ENCODE measurements at regions not wholly inside any gene's neighbourhood (a gene's known extent, or its start where the extent isn't known, plus 50 kb on each side); places are given as distances from the start of the nearest gene placed in this dataset.

- POLR2A ChIA-PET: no interaction called here
- CTCF ChIA-PET: no interaction called here
Measured at GRCh38 chr5:56450766-56451165, 217.6 kb upstream of the ANKRD55 start.

- CTCF ChIA-PET: no interaction called here
Measured at GRCh38 chr5:56449071-56449640, 216.0 kb upstream of the ANKRD55 start.

DNA sequence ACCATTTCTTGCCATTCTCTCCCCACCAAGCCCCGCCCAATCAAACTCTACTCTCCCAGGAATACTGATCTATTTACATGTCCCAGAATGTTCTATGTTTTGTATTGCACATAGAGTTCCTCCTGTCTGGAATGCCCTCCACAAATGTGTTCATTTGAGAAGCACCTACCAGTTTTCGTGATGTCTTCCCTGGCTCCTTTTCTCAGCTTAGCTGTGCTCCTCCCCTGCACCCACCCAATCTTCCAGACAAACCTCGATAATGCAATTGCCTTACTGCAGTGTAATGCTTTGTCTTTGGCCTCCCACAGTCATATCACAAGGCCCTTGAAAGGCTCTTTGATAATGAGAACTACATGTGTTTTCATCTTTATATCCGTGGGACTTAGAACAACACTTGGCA is 214.5 kb upstream of the ANKRD55 start:
- CTCF ChIA-PET: no interaction called here
- POLR2A ChIA-PET: no interaction called here

More at GRCh38 chr5:56449071-56449640, 216.0 kb upstream of the ANKRD55 start:
- POLR2A ChIA-PET: no interaction called here

DNA sequence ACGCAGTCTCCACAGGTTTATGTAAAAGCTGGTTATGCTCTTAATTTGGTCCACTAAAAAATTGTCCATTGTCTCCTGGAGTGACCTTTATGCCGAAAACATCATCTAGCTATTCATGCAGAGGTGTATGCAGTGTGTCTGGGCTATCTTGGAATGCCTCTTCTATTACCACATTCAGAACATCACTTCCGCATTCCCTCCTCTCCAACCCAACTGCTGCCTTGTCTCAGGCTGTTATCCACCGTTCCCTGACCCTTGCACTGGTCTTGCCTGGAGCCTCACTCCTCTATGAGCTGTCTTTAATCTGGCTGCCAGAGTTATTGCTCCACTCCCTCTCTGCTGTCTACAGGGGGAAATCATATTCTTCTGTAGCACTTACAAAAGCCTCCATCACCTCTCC is 214.1 kb upstream of the ANKRD55 start:
- CTCF ChIA-PET: interaction anchor here (0.9 kb wide), 1 partner anchor 11 kb away, joined by 3 read pairs; no protein-coding TSS in a partner anchor
- POLR2A ChIA-PET: no interaction called here

- ChIA-PET CTCF (interaction anchor here (0.9 kb wide), 1 partner anchor 10 kb away, joined by 3 read pairs; no protein-coding TSS in a partner anchor), POLR2A (no interaction called here)
Measured at GRCh38 chr5:56446728-56447127, 213.6 kb upstream of the ANKRD55 start.

GRCh38 chr5:56443826-56444225 is 210.7 kb upstream of the ANKRD55 start:
- CTCF ChIA-PET: no interaction called here
- POLR2A ChIA-PET: no interaction called here

- ChIA-PET CTCF (no interaction called here), POLR2A (no interaction called here)
Measured at GRCh38 chr5:56440871-56441740, 208.0 kb upstream of the ANKRD55 start.

DNA sequence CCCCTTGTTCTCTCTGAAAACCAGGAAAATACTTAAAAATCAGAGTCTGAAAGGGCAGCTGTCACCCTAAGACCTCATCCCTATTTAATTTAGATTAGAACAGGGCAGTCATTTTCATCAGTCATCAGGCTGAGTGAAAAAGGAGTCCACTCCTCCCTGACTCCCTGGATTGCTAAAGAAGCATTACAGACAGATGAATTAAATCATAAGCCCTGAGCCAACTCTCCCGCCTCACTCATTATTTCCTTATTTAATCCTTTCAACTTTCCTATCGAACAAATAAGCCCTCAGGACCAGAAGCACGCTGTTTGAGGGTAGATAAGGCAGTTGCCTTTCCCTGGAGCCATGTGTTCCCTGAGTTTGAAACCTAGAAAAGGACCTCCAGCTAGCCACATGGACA is 201.9 kb upstream of the ANKRD55 start:
- POLR2A ChIA-PET: no interaction called here
- CTCF ChIA-PET: interaction anchor here (1.0 kb wide), 1 partner anchor 23 kb away, joined by 3 read pairs; no protein-coding TSS in a partner anchor

DNA sequence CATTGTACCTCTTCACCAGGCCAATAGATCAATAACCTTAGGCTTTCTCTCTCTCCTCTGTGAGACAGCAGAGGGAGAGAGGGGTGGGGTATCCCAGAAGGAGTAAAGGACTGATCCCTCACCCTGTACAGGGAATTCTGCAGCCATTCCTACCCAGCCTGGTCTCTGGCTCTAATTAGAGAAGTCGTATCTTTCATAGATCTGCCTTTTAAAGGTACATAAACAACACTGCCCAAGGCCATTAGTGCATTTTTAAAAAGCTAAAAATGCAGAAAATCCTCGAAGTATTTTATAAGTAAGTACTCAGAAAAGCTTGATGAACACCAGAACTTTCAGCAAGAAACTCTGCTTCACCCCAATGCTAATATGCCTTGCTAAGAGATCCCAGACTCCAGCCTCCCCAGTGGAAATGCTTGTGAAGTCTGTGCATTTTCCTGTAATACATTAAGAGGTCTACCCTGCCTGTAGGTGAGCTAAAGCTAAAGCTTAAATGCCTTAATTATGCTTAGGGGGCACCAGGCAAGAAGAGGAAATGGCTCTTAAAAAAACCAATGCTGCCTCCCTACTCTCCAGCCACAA is 200.0 kb upstream of the ANKRD55 start:
- POLR2A ChIA-PET: no interaction called here
- CTCF ChIA-PET: no interaction called here

GRCh38 chr5:56432321-56432720 is 199.2 kb upstream of the ANKRD55 start:
- CTCF ChIA-PET: no interaction called here
- POLR2A ChIA-PET: no interaction called here

DNA sequence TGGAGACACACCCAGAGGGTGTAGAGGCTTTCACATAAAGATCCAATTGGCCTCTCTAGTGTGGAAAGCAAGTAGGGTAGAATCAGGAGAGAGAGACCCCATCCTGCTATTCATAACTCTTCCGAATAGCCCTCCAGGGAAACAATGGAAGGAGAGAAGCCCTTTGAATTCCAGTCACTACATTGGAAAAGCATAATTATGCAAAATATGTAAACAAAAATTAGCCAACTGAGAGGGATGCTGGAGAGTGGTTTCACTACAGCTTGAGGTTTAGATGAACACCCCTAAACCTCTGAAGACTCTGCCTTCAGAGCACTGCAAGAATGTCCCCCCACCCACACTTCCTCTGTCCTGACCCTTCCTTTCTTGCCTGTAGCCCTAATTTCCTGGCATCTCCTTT is 197.3 kb upstream of the ANKRD55 start:
- CTCF ChIA-PET: no interaction called here
- POLR2A ChIA-PET: no interaction called here

DNA sequence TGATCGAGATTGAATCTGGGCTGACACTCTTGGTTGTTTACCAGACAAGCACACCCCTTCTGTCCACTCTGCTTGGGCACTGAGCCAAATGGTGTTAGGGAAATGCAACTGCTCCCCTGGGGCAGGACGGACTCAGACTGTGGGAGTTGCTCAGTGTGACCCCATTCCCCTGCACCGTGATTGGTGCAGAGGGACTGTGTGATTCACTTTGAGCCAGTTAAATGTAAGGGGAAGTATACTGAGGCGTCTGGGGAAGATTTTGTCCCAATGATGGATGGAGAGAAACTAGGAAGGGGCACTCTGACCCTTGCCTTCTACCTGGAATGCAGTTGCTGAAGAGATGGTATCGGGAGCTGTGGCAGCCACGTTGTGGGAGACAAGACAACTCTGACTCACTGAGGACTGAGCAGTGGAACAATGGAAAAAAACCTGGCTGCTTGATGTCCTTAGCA is 196.0 kb upstream of the ANKRD55 start:
- ChIA-PET CTCF (no interaction called here), POLR2A (no interaction called here)

GRCh38 chr5:56426693-56427092 is 193.6 kb upstream of the ANKRD55 start:
- CTCF ChIA-PET: no interaction called here
- POLR2A ChIA-PET: no interaction called here

- POLR2A ChIA-PET: no interaction called here
- CTCF ChIA-PET: interaction anchor here (0.7 kb wide), 1 partner anchor 15 kb away, joined by 3 read pairs; no protein-coding TSS in a partner anchor
Measured at GRCh38 chr5:56422076-56422762, 189.1 kb upstream of the ANKRD55 start.

GRCh38 chr5:56421246-56422075 is 188.3 kb upstream of the ANKRD55 start:
- CTCF ChIA-PET: interaction anchor here (0.6 kb wide), 1 partner anchor 152 kb away, joined by 3 read pairs; no protein-coding TSS in a partner anchor

GRCh38 chr5:56420323-56420722 is 187.2 kb upstream of the ANKRD55 start:
- CTCF ChIA-PET: no interaction called here

More at GRCh38 chr5:56421246-56422075, 188.3 kb upstream of the ANKRD55 start:
- POLR2A ChIA-PET: no interaction called here

GRCh38 chr5:56419667-56420066 is 186.5 kb upstream of the ANKRD55 start:
- ChIA-PET CTCF (no interaction called here), POLR2A (no interaction called here)

More at GRCh38 chr5:56420323-56420722, 187.2 kb upstream of the ANKRD55 start:
- POLR2A ChIA-PET: no interaction called here

- ChIA-PET CTCF (no interaction called here), POLR2A (no interaction called here)
Measured at GRCh38 chr5:56415356-56415765, 182.2 kb upstream of the ANKRD55 start.

- POLR2A ChIA-PET: no interaction called here
- CTCF ChIA-PET: no interaction called here
Measured at GRCh38 chr5:56414066-56414465, 180.9 kb upstream of the ANKRD55 start.

DNA sequence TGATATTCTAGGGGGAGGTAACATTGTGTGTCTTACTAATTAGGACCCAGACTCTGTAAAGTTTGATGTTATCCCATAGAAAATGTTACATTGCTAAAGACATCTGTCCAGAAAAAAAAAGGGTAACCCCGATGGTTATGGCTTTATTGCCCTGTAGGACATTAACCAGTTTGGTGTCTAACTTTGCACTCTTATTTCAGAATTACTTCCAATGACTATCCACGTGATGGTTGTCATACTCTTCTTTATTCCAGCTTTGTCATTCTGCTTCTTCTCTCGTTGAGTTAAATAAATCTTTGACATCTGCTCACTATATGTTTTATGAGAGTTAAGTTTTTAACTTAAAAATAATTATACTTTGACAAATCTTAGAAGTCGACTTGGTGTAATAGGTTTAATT is 180.4 kb upstream of the ANKRD55 start:
- CTCF ChIA-PET: no interaction called here
- POLR2A ChIA-PET: no interaction called here
